ENCODE measurements at regions not wholly inside any gene's neighbourhood (a gene's known extent, or its start where the extent isn't known, plus 50 kb on each side); places are given as distances from the start of the nearest gene placed in this dataset.

- no peak for TF ChIP-seq CTCF (IDR thresholded peaks at IDR 0.05; ENCODE audit: low read length)
- TF ChIP-seq EZH2 (IDR thresholded peaks at IDR 0.05; ENCODE audit: borderline replicate concordance, low read length): no peak
Observed at GRCh38 chr9:31321686-31322085, 1062.8 kb upstream of the ACO1 start.
